IPS-NIHi7 (cell line): ENCODE measurements at regions not wholly inside any gene's neighbourhood (a gene's known extent, or its start where the extent isn't known, plus 50 kb on each side); places are given as distances from the start of the nearest gene placed in this dataset.
A peak's percentile ranks its signal among the peaks of the same experiment; 100 is the strongest.

Experiments
- DNase-seq: peaks from one replicate; pipeline ENCODE4 v3.0.0; 2012; ENCODE audit warnings: mixed read lengths; ENCODE audit errors: extremely low spot score

GRCh38 chr7:109930049-109930448, 1160.9 kb upstream of the LRRN3 start:
- DNase-seq = no peak

- no peak for DNase-seq
These were observed 1151.7 kb upstream of the LRRN3 start for GRCh38 chr7:109939207-109939606.

- no peak for DNase-seq
These were observed 1145.0 kb upstream of the LRRN3 start for GRCh38 chr7:109945820-109946518.

- no peak for DNase-seq
These were observed 1140.7 kb upstream of the LRRN3 start for GRCh38 chr7:109950256-109950655.

- DNase-seq = no peak
These were observed 1139.9 kb upstream of the LRRN3 start for GRCh38 chr7:109950821-109951564.

- no peak for DNase-seq
These were observed 1139.4 kb upstream of the LRRN3 start for GRCh38 chr7:109951565-109951928.

GRCh38 chr7:109955986-109956385, 1134.9 kb upstream of the LRRN3 start:
- no peak for DNase-seq

GRCh38 chr7:109956916-109957315, 1134.0 kb upstream of the LRRN3 start:
- peak; percentile 28 for DNase-seq

- DNase-seq = no peak
These were observed 1127.2 kb upstream of the LRRN3 start for GRCh38 chr7:109963741-109964140.

GRCh38 chr7:109964780-109965179, 1126.1 kb upstream of the LRRN3 start:
- no peak for DNase-seq

- DNase-seq = no peak
These were observed 1123.5 kb upstream of the LRRN3 start for GRCh38 chr7:109967406-109967805.

GRCh38 chr7:109983618-109984017, 1107.3 kb upstream of the LRRN3 start:
- DNase-seq = no peak

GRCh38 chr7:109984729-109985128, 1106.2 kb upstream of the LRRN3 start:
- DNase-seq = no peak

GRCh38 chr7:109986701-109987100, 1104.2 kb upstream of the LRRN3 start:
- DNase-seq = no peak

- DNase-seq = no peak
These were observed 1094.5 kb upstream of the LRRN3 start for GRCh38 chr7:109996411-109996810.

- DNase-seq = no peak
These were observed 1094.0 kb upstream of the LRRN3 start for GRCh38 chr7:109996927-109997326.

GRCh38 chr7:109997837-109998236, 1093.1 kb upstream of the LRRN3 start:
- DNase-seq = no peak

GRCh38 chr7:110001254-110001938, 1089.5 kb upstream of the LRRN3 start:
- no peak for DNase-seq

GRCh38 chr7:110003827-110004226, 1087.1 kb upstream of the LRRN3 start:
- DNase-seq = no peak

- DNase-seq = no peak
These were observed 1083.4 kb upstream of the LRRN3 start for GRCh38 chr7:110007320-110008063.

- no peak for DNase-seq
These were observed 1080.6 kb upstream of the LRRN3 start for GRCh38 chr7:110010359-110010758.

- DNase-seq = no peak
These were observed 1073.5 kb upstream of the LRRN3 start for GRCh38 chr7:110017405-110017804.
